OCI-LY1 (cell line): ENCODE measurements at regions not wholly inside any gene's neighbourhood (a gene's known extent, or its start where the extent isn't known, plus 50 kb on each side); places are given as distances from the start of the nearest gene placed in this dataset.
"Not testable (repeated sequence)": the region's sequence is repeated elsewhere in the genome, so short reads cannot be mapped to it uniquely, and the experiment has no call there.

Source experiments
- H2AFZ ChIP-seq: fragments of 200-600 bp; sonication (generic), shearing (Covaris generic); 2 replicates; pipeline ENCODE4 v1.6.0; 2014; ENCODE audit warnings: antibody characterized with exemption, mild to moderate bottlenecking, low read length
- H3F3A ChIP-seq: fragments of 200-600 bp; sonication (generic), shearing (Covaris generic); 2 replicates; pipeline ENCODE4 v1.6.0; 2014; ENCODE audit warnings: mild to moderate bottlenecking, antibody characterized with exemption, low read length, moderate library complexity; ENCODE audit not compliant: insufficient read depth
- H3K27ac ChIP-seq: fragments of 200-600 bp; sonication (generic); 2 replicates; pipeline ENCODE4 v1.5.1; 2014; ENCODE audit warnings: low read length, mixed run types, mild to moderate bottlenecking, low read depth; ENCODE audit not compliant: poor library complexity, severe bottlenecking
- H3K27me3 ChIP-seq: fragments of 200-600 bp; sonication (generic); 2 replicates; pipeline ENCODE4 v1.6.0; 2014; ENCODE audit warnings: antibody characterized with exemption, mild to moderate bottlenecking, low read length, moderate library complexity; ENCODE audit not compliant: insufficient read depth
- H3K36me3 ChIP-seq: fragments of 200-600 bp; sonication (generic); 2 replicates; pipeline ENCODE4 v1.6.1; 2014; ENCODE audit warnings: mild to moderate bottlenecking, antibody characterized with exemption, low read length, moderate library complexity, mixed read lengths; ENCODE audit not compliant: insufficient read depth
- H3K4me1 ChIP-seq: fragments of 200-600 bp; sonication (generic); 2 replicates; pipeline ENCODE4 v1.5.1; 2014; ENCODE audit warnings: mild to moderate bottlenecking, low read length, moderate library complexity; ENCODE audit not compliant: insufficient read depth, severe bottlenecking
- H3K4me2 ChIP-seq: fragments of 200-600 bp; sonication (generic), shearing (Covaris generic); 2 replicates; pipeline ENCODE4 v1.6.1; 2014; ENCODE audit warnings: low read length
- H3K4me3 ChIP-seq: fragments of 200-600 bp; sonication (generic); 2 replicates; pipeline ENCODE4 v1.5.1; 2014; ENCODE audit warnings: low read length, low read depth, mild to moderate bottlenecking, mixed read lengths; ENCODE audit not compliant: poor library complexity, severe bottlenecking
- H3K79me2 ChIP-seq: fragments of 200-600 bp; shearing (Covaris generic); 2 replicates; pipeline ENCODE4 v1.6.1; 2016; ENCODE audit warnings: mixed run types, low read length, mixed read lengths; ENCODE audit not compliant: insufficient read depth
- H3K9ac ChIP-seq: fragments of 200-600 bp; sonication (generic), shearing (Covaris generic); 2 replicates; pipeline ENCODE4 v1.6.1; 2014; ENCODE audit warnings: mild to moderate bottlenecking, low read length, mixed read lengths
- H3K9me2 ChIP-seq: fragments of 200-600 bp; sonication (generic), shearing (Covaris generic); 2 replicates; pipeline ENCODE4 v1.6.1; 2014; ENCODE audit warnings: low read depth, mild to moderate bottlenecking, low read length, mixed read lengths
- H3K9me3 ChIP-seq: fragments of 200-600 bp; shearing (Covaris generic); 2 replicates; pipeline ENCODE4 v1.6.1; 2014; ENCODE audit warnings: low read length, mixed read lengths
- H4K20me1 ChIP-seq: fragments of 200-600 bp; sonication (generic), shearing (Covaris generic); 2 replicates; pipeline ENCODE4 v1.6.0; 2016; ENCODE audit warnings: mild to moderate bottlenecking, low read length; ENCODE audit not compliant: insufficient read depth
- EZH2 ChIP-seq: fragments of 200-600 bp; sonication (generic), shearing (Covaris generic); IDR thresholded peaks from 2 replicates; pipeline ENCODE4 v1.8.0; 2017; ENCODE audit warnings: borderline replicate concordance, mixed run types, mild to moderate bottlenecking, antibody characterized with exemption, low read length, moderate library complexity, mixed read lengths
- TF ChIP-seq, protein P1 (sequence below): fragments of 200-600 bp; sonication (generic), shearing (Covaris generic); IDR thresholded peaks from 2 replicates; pipeline ENCODE4 v1.5.1; 2017; ENCODE audit warnings: mild to moderate bottlenecking, antibody characterized with exemption, low read length, moderate library complexity, mixed read lengths

DNA sequence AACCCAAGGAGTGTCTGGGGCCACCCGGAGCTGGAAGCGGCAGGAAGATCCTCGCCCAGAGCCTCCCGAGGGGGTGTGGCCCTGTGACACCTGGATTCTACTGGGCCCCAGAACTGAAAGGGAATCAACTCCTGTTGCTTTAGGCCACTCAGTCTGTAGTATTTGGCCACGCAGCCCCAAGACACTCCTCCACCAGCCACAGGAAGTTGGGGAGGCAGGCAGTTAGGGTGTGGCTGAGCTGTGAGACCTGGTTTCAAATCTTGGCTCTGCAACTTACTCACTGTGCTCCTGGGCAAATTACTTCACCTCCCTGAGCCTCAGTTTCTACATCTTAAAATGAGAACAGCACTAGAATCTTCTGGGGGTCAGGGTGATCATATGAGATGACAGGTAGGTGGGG lies 119.8 kb upstream of the PPP1R26 start:
- Histone ChIP-seq H3K9ac (no peak overlapping the region), H3K4me1 (no peaks in the 10 kb centered on the region), H3K79me2 (no peaks in the 10 kb centered on the region), H4K20me1 (no peaks in the 10 kb centered on the region), H3K36me3 (no peaks in the 10 kb centered on the region), H2AFZ (no peak overlapping the region), H3K9me2 (no peaks in the 10 kb centered on the region), H3F3A (no peaks in the 10 kb centered on the region), H3K4me2 (no peak overlapping the region), H3K27ac (no peak overlapping the region), H3K4me3 (no peak overlapping the region), H3K27me3 (peaks cover 3% of the 10 kb centered on the region; the same call in 1 of the 2 replicates), H3K9me3 (no peaks in the 10 kb centered on the region)
- TF ChIP-seq EZH2 = no peak
- TF ChIP-seq, protein P1, sequence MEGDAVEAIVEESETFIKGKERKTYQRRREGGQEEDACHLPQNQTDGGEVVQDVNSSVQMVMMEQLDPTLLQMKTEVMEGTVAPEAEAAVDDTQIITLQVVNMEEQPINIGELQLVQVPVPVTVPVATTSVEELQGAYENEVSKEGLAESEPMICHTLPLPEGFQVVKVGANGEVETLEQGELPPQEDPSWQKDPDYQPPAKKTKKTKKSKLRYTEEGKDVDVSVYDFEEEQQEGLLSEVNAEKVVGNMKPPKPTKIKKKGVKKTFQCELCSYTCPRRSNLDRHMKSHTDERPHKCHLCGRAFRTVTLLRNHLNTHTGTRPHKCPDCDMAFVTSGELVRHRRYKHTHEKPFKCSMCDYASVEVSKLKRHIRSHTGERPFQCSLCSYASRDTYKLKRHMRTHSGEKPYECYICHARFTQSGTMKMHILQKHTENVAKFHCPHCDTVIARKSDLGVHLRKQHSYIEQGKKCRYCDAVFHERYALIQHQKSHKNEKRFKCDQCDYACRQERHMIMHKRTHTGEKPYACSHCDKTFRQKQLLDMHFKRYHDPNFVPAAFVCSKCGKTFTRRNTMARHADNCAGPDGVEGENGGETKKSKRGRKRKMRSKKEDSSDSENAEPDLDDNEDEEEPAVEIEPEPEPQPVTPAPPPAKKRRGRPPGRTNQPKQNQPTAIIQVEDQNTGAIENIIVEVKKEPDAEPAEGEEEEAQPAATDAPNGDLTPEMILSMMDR = no peak

GRCh38 chr9:135360617-135361016 lies 119.0 kb upstream of the PPP1R26 start:
- H3K4me2 ChIP-seq = no peak overlapping the region
- H3K79me2 ChIP-seq = no peaks in the 10 kb centered on the region
- H3K9ac ChIP-seq = no peak overlapping the region
- no peaks in the 10 kb centered on the region for H3K36me3 ChIP-seq
- H3K27me3 ChIP-seq = peaks cover 3% of the 10 kb centered on the region; the same call in 1 of the 2 replicates
- H3K9me3 ChIP-seq = no peaks in the 10 kb centered on the region
- no peak overlapping the region for H3K27ac ChIP-seq
- H2AFZ ChIP-seq = no peak overlapping the region
- H4K20me1 ChIP-seq = no peaks in the 10 kb centered on the region
- TF ChIP-seq, protein P1 = no peak
- TF ChIP-seq EZH2 = no peak
- H3F3A ChIP-seq = no peaks in the 10 kb centered on the region
- no peaks in the 10 kb centered on the region for H3K9me2 ChIP-seq
- H3K4me1 ChIP-seq = no peaks in the 10 kb centered on the region
- no peak overlapping the region for H3K4me3 ChIP-seq

DNA sequence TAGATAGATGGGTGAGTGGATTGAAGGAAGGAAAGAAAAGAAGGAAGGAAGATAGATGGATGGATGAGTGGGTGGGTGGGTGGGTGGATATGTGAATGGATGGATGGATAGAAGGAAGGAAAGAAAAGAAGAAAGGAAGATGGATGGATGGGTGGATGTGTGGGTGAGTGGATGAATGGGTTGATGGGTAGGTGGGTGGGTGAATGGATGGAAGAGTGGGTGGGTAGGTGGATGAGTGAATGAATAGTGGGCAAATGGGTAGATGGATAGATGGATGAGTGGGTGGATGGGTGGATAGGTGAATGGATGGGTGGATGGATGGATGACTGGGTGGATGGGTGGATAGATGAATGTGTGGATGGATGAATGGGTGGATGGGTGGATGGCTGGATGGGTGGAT lies 117.9 kb upstream of the PPP1R26 start:
- not testable (repeated sequence) for H2AFZ ChIP-seq, H3K4me1 ChIP-seq, H3K9me3 ChIP-seq, H3K79me2 ChIP-seq, H3K4me2 ChIP-seq, H3K27me3 ChIP-seq, H4K20me1 ChIP-seq, H3K27ac ChIP-seq, H3K9ac ChIP-seq, H3F3A ChIP-seq, H3K4me3 ChIP-seq, H3K36me3 ChIP-seq, H3K9me2 ChIP-seq

DNA sequence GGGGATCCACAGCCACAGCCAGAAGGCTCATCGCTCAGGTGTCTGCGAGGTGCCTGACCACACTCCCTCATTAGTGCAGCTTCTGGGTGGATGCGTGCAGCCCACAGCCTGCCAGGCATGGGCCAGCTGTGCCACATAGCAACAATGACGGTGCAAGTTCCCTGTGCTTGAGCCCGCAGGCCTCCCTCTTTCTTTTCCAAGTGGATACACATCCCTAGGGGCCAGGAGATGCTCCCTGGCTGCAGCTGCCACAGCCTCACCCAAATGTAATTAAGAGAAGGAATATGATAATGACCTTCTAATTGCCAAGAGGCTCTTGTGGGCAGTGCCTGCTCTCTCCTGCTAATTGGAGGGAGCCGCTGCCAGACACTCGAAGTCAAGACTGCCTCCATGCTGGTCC lies 116.0 kb upstream of the PPP1R26 start:
- no peaks in the 10 kb centered on the region for H3K4me1 ChIP-seq
- H3K79me2 ChIP-seq = no peaks in the 10 kb centered on the region
- no peak overlapping the region for H3K9ac ChIP-seq
- TF ChIP-seq, protein P1 = no peak
- no peak for TF ChIP-seq EZH2
- H3K4me3 ChIP-seq = no peak overlapping the region
- H3K27me3 ChIP-seq = peaks cover 3% of the 10 kb centered on the region; the same call in 1 of the 2 replicates
- no peak overlapping the region for H2AFZ ChIP-seq
- no peaks in the 10 kb centered on the region for H3K36me3 ChIP-seq
- H3K9me2 ChIP-seq = no peaks in the 10 kb centered on the region
- H3K4me2 ChIP-seq = no peak overlapping the region
- no peak overlapping the region for H3K27ac ChIP-seq
- no peaks in the 10 kb centered on the region for H3K9me3 ChIP-seq
- H4K20me1 ChIP-seq = no peaks in the 10 kb centered on the region
- H3F3A ChIP-seq = no peaks in the 10 kb centered on the region
